SU-DHL-6 (cell line): ENCODE measurements at regions not wholly inside any gene's neighbourhood (a gene's known extent, or its start where the extent isn't known, plus 50 kb on each side); places are given as distances from the start of the nearest gene placed in this dataset.
"Not testable (repeated sequence)": the region's sequence is repeated elsewhere in the genome, so short reads cannot be mapped to it uniquely, and the experiment has no call there.

Experiments used
- H2AFZ ChIP-seq: fragments of 200-600 bp; sonication (generic); 2 replicates; pipeline ENCODE4 v1.6.1; 2014; ENCODE audit warnings: low read depth, mild to moderate bottlenecking, moderate library complexity, mixed read lengths, antibody characterized with exemption, low read length; ENCODE audit not compliant: severe bottlenecking
- H3F3A ChIP-seq: fragments of 200-600 bp; shearing (Covaris generic); 2 replicates; pipeline ENCODE4 v1.6.0; 2016; ENCODE audit warnings: antibody characterized with exemption, mild to moderate bottlenecking; ENCODE audit not compliant: insufficient read depth
- H3K27ac ChIP-seq: fragments of 200-600 bp; sonication (generic); 2 replicates; pipeline ENCODE4 v1.5.1; 2016; ENCODE audit warnings: low read depth, mild to moderate bottlenecking, low read length, moderate library complexity, mixed read lengths
- H3K27me3 ChIP-seq: fragments of 200-600 bp; sonication (generic), shearing (Covaris generic); 2 replicates; pipeline ENCODE4 v1.6.0; 2014; ENCODE audit warnings: mild to moderate bottlenecking, low read length
- H3K36me3 ChIP-seq: fragments of 200-600 bp; sonication (generic); 2 replicates; pipeline ENCODE4 v1.6.1; 2014; ENCODE audit warnings: mild to moderate bottlenecking, low read length, mixed read lengths
- H3K4me2 ChIP-seq: fragments of 300-600, 200-600 bp; shearing (Covaris generic), sonication (generic); 2 replicates; pipeline ENCODE4 v1.6.0; 2014; ENCODE audit warnings: low read length, low read depth, mild to moderate bottlenecking; ENCODE audit not compliant: poor library complexity, severe bottlenecking
- H3K4me3 ChIP-seq: fragments of 200-600 bp; sonication (generic); 2 replicates; pipeline ENCODE4 v1.5.1; 2014; ENCODE audit warnings: antibody characterized with exemption, low read length, mild to moderate bottlenecking, mixed read lengths; ENCODE audit not compliant: insufficient read depth, poor library complexity, severe bottlenecking
- H3K79me2 ChIP-seq: fragments of 200-600 bp; sonication (generic); 2 replicates; pipeline ENCODE4 v1.6.1; 2014; ENCODE audit warnings: mild to moderate bottlenecking, low read length, moderate library complexity; ENCODE audit not compliant: insufficient read depth
- H3K9ac ChIP-seq: fragments of 200-600 bp; sonication (generic); 2 replicates; pipeline ENCODE4 v1.7.0; 2014; ENCODE audit warnings: mild to moderate bottlenecking, low read length
- H3K9me2 ChIP-seq: fragments of 200-600 bp; sonication (generic); replicated peaks from 2 replicates; pipeline ENCODE4 v1.6.1; 2014; ENCODE audit warnings: low read length; ENCODE audit not compliant: insufficient read depth
- H3K9me3 ChIP-seq: fragments of 200-600 bp; sonication (generic); 2 replicates; pipeline ENCODE4 v1.6.1; 2014; ENCODE audit warnings: low read length, mixed read lengths; ENCODE audit not compliant: insufficient read depth
- H4K20me1 ChIP-seq: fragments of 200-600 bp; sonication (generic); 2 replicates; pipeline ENCODE4 v1.6.1; 2014; ENCODE audit warnings: low read depth, mild to moderate bottlenecking, antibody characterized with exemption, low read length, moderate library complexity, mixed read lengths
- CTCF ChIP-seq: fragments of 200-600 bp; sonication (generic); IDR thresholded peaks from one replicate; pipeline ENCODE4 v1.5.1; 2017; ENCODE audit warnings: antibody characterized with exemption, mild to moderate bottlenecking, low read length, moderate library complexity; ENCODE audit not compliant: insufficient read depth, poor library complexity, severe bottlenecking
- EZH2phosphoT487 ChIP-seq: fragments of 200-600 bp; sonication (generic), shearing (Covaris generic); conservative IDR thresholded peaks from 2 replicates; pipeline ENCODE4 v1.6.1; 2018; ENCODE audit warnings: mild to moderate bottlenecking, antibody characterized with exemption, low read length, moderate library complexity, mixed read lengths

- Histone ChIP-seq H3K27me3 (no peaks in the 10 kb centered on the region), H3K9me2 (no peaks in the 10 kb centered on the region), H3K36me3 (no peaks in the 10 kb centered on the region), H3K9ac (no peak overlapping the region), H3K9me3 (no peaks in the 10 kb centered on the region), H3K4me2 (no peak overlapping the region), H2AFZ (no peak overlapping the region), H3K27ac (no peak overlapping the region), H3K79me2 (no peaks in the 10 kb centered on the region), H4K20me1 (no peaks in the 10 kb centered on the region), H3K4me3 (no peak overlapping the region), H3F3A (no peaks in the 10 kb centered on the region)
- no peak for TF ChIP-seq EZH2phosphoT487
- no peak for TF ChIP-seq CTCF
Observed at GRCh38 chr2:192535956-192536921, 341.5 kb upstream of the TMEFF2 start.

GRCh38 chr2:192534072-192534471, 339.3 kb upstream of the TMEFF2 start:
- no peaks in the 10 kb centered on the region for H3K36me3 ChIP-seq
- no peaks in the 10 kb centered on the region for H3K27me3 ChIP-seq
- TF ChIP-seq EZH2phosphoT487 (no peak), CTCF (no peak)
- no peaks in the 10 kb centered on the region for H4K20me1 ChIP-seq
- no peaks in the 10 kb centered on the region for H3K9me3 ChIP-seq
- H3K4me3 ChIP-seq = no peak overlapping the region
- H3K4me2 ChIP-seq = no peak overlapping the region
- no peak overlapping the region for H3K9ac ChIP-seq
- H3K9me2 ChIP-seq = no peaks in the 10 kb centered on the region
- no peaks in the 10 kb centered on the region for H3K79me2 ChIP-seq
- no peak overlapping the region for H3K27ac ChIP-seq
- no peak overlapping the region for H2AFZ ChIP-seq
- no peaks in the 10 kb centered on the region for H3F3A ChIP-seq

- H2AFZ ChIP-seq, H3K4me2 ChIP-seq, H3K9me3 ChIP-seq: not testable (repeated sequence)
Observed at GRCh38 chr2:192524642-192525251, 330.0 kb upstream of the TMEFF2 start.

GRCh38 chr2:192524214-192524613, 329.5 kb upstream of the TMEFF2 start:
- not testable (repeated sequence) for H3K36me3 ChIP-seq, H2AFZ ChIP-seq, H4K20me1 ChIP-seq, H3K27me3 ChIP-seq, H3K9me2 ChIP-seq, H3K4me3 ChIP-seq, H3K79me2 ChIP-seq, H3K4me2 ChIP-seq, H3K27ac ChIP-seq, H3K9ac ChIP-seq, H3K9me3 ChIP-seq, H3F3A ChIP-seq

More at GRCh38 chr2:192524642-192525251, 330.0 kb upstream of the TMEFF2 start:
- H3K9me2 ChIP-seq, H3K4me3 ChIP-seq, H3K79me2 ChIP-seq, H4K20me1 ChIP-seq, H3K27ac ChIP-seq, H3F3A ChIP-seq, H3K36me3 ChIP-seq, H3K9ac ChIP-seq, H3K27me3 ChIP-seq: not testable (repeated sequence)
